GM12864 (cell line): ENCODE measurements at regions not wholly inside any gene's neighbourhood (a gene's known extent, or its start where the extent isn't known, plus 50 kb on each side); places are given as distances from the start of the nearest gene placed in this dataset.

Source experiments
- DNase-seq: peaks from one replicate; pipeline ENCODE4 v3.0.0-alpha.2; 2011; ENCODE audit warnings: low read depth
- H3K4me3 ChIP-seq: 2 replicates; pipeline ENCODE4 v1.5.1; 2011; ENCODE audit warnings: mild to moderate bottlenecking, low read depth, low read length, control low read depth
- CTCF ChIP-seq: IDR thresholded peaks from 2 replicates; pipeline ENCODE4 v1.5.1; 2011; ENCODE audit warnings: low read depth, mild to moderate bottlenecking, moderate library complexity, low read length, control low read depth, inconsistent platforms; ENCODE audit errors: missing control alignments

GRCh38 chr4:67273666-67274065 lies 271.6 kb downstream of the CENPC start:
- no peak overlapping the region for H3K4me3 ChIP-seq
- no peak for DNase-seq
- TF ChIP-seq CTCF = no peak

- no peak for TF ChIP-seq CTCF
- no peak overlapping the region for H3K4me3 ChIP-seq
- no peak for DNase-seq
Measured at GRCh38 chr4:67261971-67262370, 283.3 kb downstream of the CENPC start.

GRCh38 chr4:67256388-67257043 lies 288.8 kb downstream of the CENPC start:
- no peak overlapping the region for H3K4me3 ChIP-seq
- DNase-seq = no peak
- TF ChIP-seq CTCF = no peak

GRCh38 chr4:67250131-67250896 lies 295.0 kb downstream of the CENPC start:
- TF ChIP-seq CTCF = no peak
- DNase-seq = no peak
- H3K4me3 ChIP-seq = no peak overlapping the region

GRCh38 chr4:67236788-67237187 lies 308.5 kb downstream of the CENPC start:
- DNase-seq = no peak
- TF ChIP-seq CTCF = no peak
- no peak overlapping the region for H3K4me3 ChIP-seq

- H3K4me3 ChIP-seq = no peak overlapping the region
Measured at GRCh38 chr4:67236318-67236717, 309.0 kb downstream of the CENPC start.

More at GRCh38 chr4:67236318-67236717, 309.0 kb downstream of the CENPC start:
- no peak for TF ChIP-seq CTCF
- no peak for DNase-seq
